Osteocyte (in vitro differentiated cells): ENCODE measurements at regions not wholly inside any gene's neighbourhood (a gene's known extent, or its start where the extent isn't known, plus 50 kb on each side); places are given as distances from the start of the nearest gene placed in this dataset.

Source experiments
- DNase-seq: peaks from one replicate; pipeline ENCODE4 v3.0.0; 2021; ENCODE audit warnings: mixed read lengths; ENCODE audit not compliant: unreplicated experiment; ENCODE audit errors: extremely low spot score
- H3K27ac Mint-ChIP-seq: one replicate; pipeline ENCODE4 v1.8.0; 2021; ENCODE audit warnings: mild to moderate bottlenecking, mixed read lengths; ENCODE audit not compliant: unreplicated experiment
- H3K27me3 Mint-ChIP-seq: one replicate; pipeline ENCODE4 v1.8.0; 2021; ENCODE audit warnings: mixed read lengths; ENCODE audit not compliant: unreplicated experiment
- H3K36me3 Mint-ChIP-seq: one replicate; pipeline ENCODE4 v1.8.0; 2021; ENCODE audit warnings: mixed read lengths; ENCODE audit not compliant: unreplicated experiment
- H3K4me1 Mint-ChIP-seq: one replicate; pipeline ENCODE4 v1.8.0; 2021; ENCODE audit warnings: mixed read lengths; ENCODE audit not compliant: unreplicated experiment
- H3K4me3 Mint-ChIP-seq: one replicate; pipeline ENCODE4 v1.8.0; 2021; ENCODE audit warnings: mild to moderate bottlenecking, moderate library complexity, mixed read lengths; ENCODE audit not compliant: unreplicated experiment
- H3K9me3 Mint-ChIP-seq: one replicate; pipeline ENCODE4 v1.8.0; 2021; ENCODE audit warnings: mixed read lengths; ENCODE audit not compliant: unreplicated experiment
- CTCF ChIP-seq: fragments of 200-600 bp; sonication (generic); IDR thresholded peaks from 2 replicates; pipeline ENCODE4 v1.5.0; 2021; ENCODE audit warnings: antibody characterized with exemption, mild to moderate bottlenecking, moderate library complexity

GRCh38 chr5:84831701-84832100, 447.0 kb upstream of the EDIL3 start:
- no peaks in the 10 kb centered on the region for H3K27me3 Mint-ChIP-seq
- DNase-seq = no peak
- H3K4me1 Mint-ChIP-seq = peaks cover 2% of the 10 kb centered on the region
- H3K27ac Mint-ChIP-seq = no peak overlapping the region
- H3K9me3 Mint-ChIP-seq = peaks cover 8% of the 10 kb centered on the region
- H3K4me3 Mint-ChIP-seq = no peak overlapping the region
- H3K36me3 Mint-ChIP-seq = no peaks in the 10 kb centered on the region
- TF ChIP-seq CTCF = no peak

GRCh38 chr5:84830265-84830664, 445.6 kb upstream of the EDIL3 start:
- TF ChIP-seq CTCF = no peak
- H3K4me1 Mint-ChIP-seq = peaks cover 2% of the 10 kb centered on the region

GRCh38 chr5:84825606-84826005, 440.9 kb upstream of the EDIL3 start:
- no peak for DNase-seq
- no peak for TF ChIP-seq CTCF
- Mint-ChIP-seq H3K4me3 (no peak overlapping the region), H3K36me3 (no peaks in the 10 kb centered on the region), H3K4me1 (peaks cover 2% of the 10 kb centered on the region), H3K9me3 (peaks cover under 1% of the 10 kb centered on the region), H3K27me3 (no peaks in the 10 kb centered on the region), H3K27ac (no peak overlapping the region)

More at GRCh38 chr5:84830265-84830664, 445.6 kb upstream of the EDIL3 start:
- peaks cover 8% of the 10 kb centered on the region for H3K9me3 Mint-ChIP-seq
- H3K36me3 Mint-ChIP-seq = no peaks in the 10 kb centered on the region
- no peak for DNase-seq
- no peak overlapping the region for H3K4me3 Mint-ChIP-seq
- H3K27ac Mint-ChIP-seq = no peak overlapping the region
- no peaks in the 10 kb centered on the region for H3K27me3 Mint-ChIP-seq

GRCh38 chr5:84821924-84822323, 437.2 kb upstream of the EDIL3 start:
- no peak overlapping the region for H3K27ac Mint-ChIP-seq
- no peaks in the 10 kb centered on the region for H3K27me3 Mint-ChIP-seq
- no peaks in the 10 kb centered on the region for H3K36me3 Mint-ChIP-seq
- no peak for TF ChIP-seq CTCF
- H3K4me1 Mint-ChIP-seq = no peaks in the 10 kb centered on the region
- DNase-seq = no peak
- no peaks in the 10 kb centered on the region for H3K9me3 Mint-ChIP-seq
- H3K4me3 Mint-ChIP-seq = no peak overlapping the region

GRCh38 chr5:84817953-84818352, 433.3 kb upstream of the EDIL3 start:
- Mint-ChIP-seq H3K27ac (no peak overlapping the region), H3K4me1 (no peaks in the 10 kb centered on the region), H3K27me3 (no peaks in the 10 kb centered on the region), H3K9me3 (no peaks in the 10 kb centered on the region), H3K36me3 (no peaks in the 10 kb centered on the region), H3K4me3 (no peak overlapping the region)
- no peak for TF ChIP-seq CTCF
- no peak for DNase-seq
